Smooth muscle cell (in vitro differentiated cells): ENCODE measurements at regions not wholly inside any gene's neighbourhood (a gene's known extent, or its start where the extent isn't known, plus 50 kb on each side); places are given as distances from the start of the nearest gene placed in this dataset.

Source experiments
- DNase-seq: peaks from one replicate; lab custom pipeline; 2025; ENCODE audit not compliant: unreplicated experiment; lab: John Stamatoyannopoulos, UW
- H2AFZ ChIP-seq: fragments of 200-600 bp; sonication (generic); 2 replicates; pipeline ENCODE4 v1.6.0; 2016; ENCODE audit warnings: antibody characterized with exemption, low read depth, mild to moderate bottlenecking
- H3F3A ChIP-seq: fragments of 200-600 bp; sonication (generic); 2 replicates; pipeline ENCODE4 v1.6.0; 2017; ENCODE audit warnings: antibody characterized with exemption, low read depth
- H3K27ac ChIP-seq: fragments of 200-600 bp; sonication (generic); 2 replicates; pipeline ENCODE4 v1.5.1; 2016; ENCODE audit warnings: low read depth, mild to moderate bottlenecking
- H3K27me3 ChIP-seq: fragments of 200-600 bp; sonication (generic); 2 replicates; pipeline ENCODE4 v1.6.1; 2016; ENCODE audit warnings: low read depth, mild to moderate bottlenecking
- H3K36me3 ChIP-seq: fragments of 200-600 bp; sonication (generic); 2 replicates; pipeline ENCODE4 v1.5.1; 2016; ENCODE audit warnings: low read depth
- H3K4me1 ChIP-seq: fragments of 200-600 bp; sonication (generic); 2 replicates; pipeline ENCODE4 v1.5.1; 2016; ENCODE audit warnings: low read depth
- H3K4me2 ChIP-seq: fragments of 200-600 bp; sonication (generic); 2 replicates; pipeline ENCODE4 v1.6.0; 2016; ENCODE audit warnings: mild to moderate bottlenecking
- H3K4me3 ChIP-seq: fragments of 200-600 bp; sonication (generic); 2 replicates; pipeline ENCODE4 v1.5.1; 2016; ENCODE audit warnings: mild to moderate bottlenecking
- H3K79me2 ChIP-seq: fragments of 200-600 bp; sonication (generic); 2 replicates; pipeline ENCODE4 v1.6.0; 2016; ENCODE audit warnings: low read depth, mild to moderate bottlenecking
- H3K9ac ChIP-seq: fragments of 200-600 bp; sonication (generic); 2 replicates; pipeline ENCODE4 v1.6.0; 2016; ENCODE audit warnings: low read depth
- H3K9me3 ChIP-seq: fragments of 200-600 bp; sonication (generic); replicated peaks from 2 replicates; pipeline ENCODE4 v1.5.1; 2016; ENCODE audit warnings: low read depth
- H4K20me1 ChIP-seq: fragments of 200-600 bp; sonication (generic); 2 replicates; pipeline ENCODE4 v1.6.0; 2016; ENCODE audit warnings: low read depth
- CTCF ChIP-seq: fragments of 200-600 bp; sonication (generic); IDR thresholded peaks from 2 replicates; pipeline ENCODE4 v1.5.1; 2017; ENCODE audit warnings: borderline replicate concordance, mild to moderate bottlenecking, antibody characterized with exemption; ENCODE audit not compliant: insufficient read depth, poor library complexity, severe bottlenecking
- WGBS: methylation state at CpG from one replicate; pipeline ENCODE4 v1.1.7; 2016; ENCODE audit warnings: low lambda C conversion rate; 5-methylcytosine and 5-hydroxymethylcytosine counted together

GRCh38 chr2:207283356-207283755, 117.6 kb upstream of the KLF7 start:
- no peaks in the 10 kb centered on the region for H3K36me3 ChIP-seq
- no peak overlapping the region for H3K27ac ChIP-seq
- no peak overlapping the region for H3K4me2 ChIP-seq
- no peaks in the 10 kb centered on the region for H3K79me2 ChIP-seq
- H3K9ac ChIP-seq: no peak overlapping the region
- DNase-seq: no peak
- no peaks in the 10 kb centered on the region for H4K20me1 ChIP-seq
- no peak overlapping the region for H3K4me3 ChIP-seq
- H2AFZ ChIP-seq: no peak overlapping the region
- no peaks in the 10 kb centered on the region for H3F3A ChIP-seq
- no peaks in the 10 kb centered on the region for H3K27me3 ChIP-seq
- TF ChIP-seq CTCF: no peak
- H3K4me1 ChIP-seq: peaks cover 4% of the 10 kb centered on the region
- no peaks in the 10 kb centered on the region for H3K9me3 ChIP-seq
- 85% methylated on average over 1 of the region's 1 CpG for WGBS

- H3K36me3 ChIP-seq: no peaks in the 10 kb centered on the region
- H3K4me1 ChIP-seq: peaks cover 4% of the 10 kb centered on the region
- H4K20me1 ChIP-seq: no peaks in the 10 kb centered on the region
- no peak overlapping the region for H3K9ac ChIP-seq
- DNase-seq: no peak
- H3K27ac ChIP-seq: no peak overlapping the region
- 78% methylated on average over 5 of the region's 5 CpGs for WGBS
- H3K9me3 ChIP-seq: no peaks in the 10 kb centered on the region
- H3F3A ChIP-seq: no peaks in the 10 kb centered on the region
- H3K27me3 ChIP-seq: no peaks in the 10 kb centered on the region
- H2AFZ ChIP-seq: no peak overlapping the region
- no peak overlapping the region for H3K4me2 ChIP-seq
- TF ChIP-seq CTCF: no peak
- no peak overlapping the region for H3K4me3 ChIP-seq
- H3K79me2 ChIP-seq: no peaks in the 10 kb centered on the region
Measured at GRCh38 chr2:207284556-207285472, 119.1 kb upstream of the KLF7 start.

- Histone ChIP-seq H3K27me3 (no peaks in the 10 kb centered on the region), H4K20me1 (no peaks in the 10 kb centered on the region), H3F3A (no peaks in the 10 kb centered on the region), H3K27ac (no peak overlapping the region), H3K4me1 (peaks cover 4% of the 10 kb centered on the region), H3K4me2 (no peak overlapping the region), H3K9me3 (no peaks in the 10 kb centered on the region), H3K79me2 (no peaks in the 10 kb centered on the region), H3K4me3 (no peak overlapping the region), H3K9ac (no peak overlapping the region), H3K36me3 (no peaks in the 10 kb centered on the region), H2AFZ (no peak overlapping the region)
- whole genome bisulfite sequencing: 77% methylated on average over 3 of the region's 3 CpGs
- TF ChIP-seq CTCF: no peak
- DNase-seq: no peak
Measured at GRCh38 chr2:207285473-207285815, 119.7 kb upstream of the KLF7 start.

- H2AFZ ChIP-seq: no peak overlapping the region
- no peaks in the 10 kb centered on the region for H3K36me3 ChIP-seq
- no peak for DNase-seq
- H3K27ac ChIP-seq: no peak overlapping the region
- WGBS: 100% methylated on average over 2 of the region's 2 CpGs
- no peaks in the 10 kb centered on the region for H3F3A ChIP-seq
- H3K4me1 ChIP-seq: peaks cover 4% of the 10 kb centered on the region
- no peaks in the 10 kb centered on the region for H3K9me3 ChIP-seq
- no peak overlapping the region for H3K4me3 ChIP-seq
- no peak overlapping the region for H3K4me2 ChIP-seq
- TF ChIP-seq CTCF: no peak
- H3K9ac ChIP-seq: no peak overlapping the region
- no peaks in the 10 kb centered on the region for H3K79me2 ChIP-seq
- H3K27me3 ChIP-seq: no peaks in the 10 kb centered on the region
- no peaks in the 10 kb centered on the region for H4K20me1 ChIP-seq
Measured at GRCh38 chr2:207286106-207286505, 120.4 kb upstream of the KLF7 start.
